Astrocyte of the cerebellum (primary cell): ENCODE measurements at regions not wholly inside any gene's neighbourhood (a gene's known extent, or its start where the extent isn't known, plus 50 kb on each side); places are given as distances from the start of the nearest gene placed in this dataset.

Source experiments
- DNase-seq: peaks from one replicate; pipeline ENCODE4 v3.0.0-alpha.2; 2011; ENCODE audit warnings: low read depth
- H3K4me3 ChIP-seq: 2 replicates; pipeline ENCODE4 v1.5.1; 2011; ENCODE audit warnings: mild to moderate bottlenecking, low read depth, low read length, moderate library complexity
- in situ Hi-C: cut with HindIII; loops from 2 replicates; pipeline ENCODE4 v1.10.0; 2017; ENCODE audit warnings: low sequenced_read_pairs
- TF ChIP-seq, protein P1 (sequence below): IDR thresholded peaks from 2 replicates; pipeline ENCODE4 v1.5.1; 2012; ENCODE audit warnings: low read length, low read depth, moderate library complexity, mild to moderate bottlenecking; ENCODE audit errors: missing control alignments

GRCh38 chr6:19552588-19552987 is 284.6 kb upstream of the ID4 start:
- TF ChIP-seq, protein P1, sequence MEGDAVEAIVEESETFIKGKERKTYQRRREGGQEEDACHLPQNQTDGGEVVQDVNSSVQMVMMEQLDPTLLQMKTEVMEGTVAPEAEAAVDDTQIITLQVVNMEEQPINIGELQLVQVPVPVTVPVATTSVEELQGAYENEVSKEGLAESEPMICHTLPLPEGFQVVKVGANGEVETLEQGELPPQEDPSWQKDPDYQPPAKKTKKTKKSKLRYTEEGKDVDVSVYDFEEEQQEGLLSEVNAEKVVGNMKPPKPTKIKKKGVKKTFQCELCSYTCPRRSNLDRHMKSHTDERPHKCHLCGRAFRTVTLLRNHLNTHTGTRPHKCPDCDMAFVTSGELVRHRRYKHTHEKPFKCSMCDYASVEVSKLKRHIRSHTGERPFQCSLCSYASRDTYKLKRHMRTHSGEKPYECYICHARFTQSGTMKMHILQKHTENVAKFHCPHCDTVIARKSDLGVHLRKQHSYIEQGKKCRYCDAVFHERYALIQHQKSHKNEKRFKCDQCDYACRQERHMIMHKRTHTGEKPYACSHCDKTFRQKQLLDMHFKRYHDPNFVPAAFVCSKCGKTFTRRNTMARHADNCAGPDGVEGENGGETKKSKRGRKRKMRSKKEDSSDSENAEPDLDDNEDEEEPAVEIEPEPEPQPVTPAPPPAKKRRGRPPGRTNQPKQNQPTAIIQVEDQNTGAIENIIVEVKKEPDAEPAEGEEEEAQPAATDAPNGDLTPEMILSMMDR = no peak
- no peak for DNase-seq
- in situ Hi-C loops = no loop called here
- H3K4me3 ChIP-seq = no peak overlapping the region

DNA sequence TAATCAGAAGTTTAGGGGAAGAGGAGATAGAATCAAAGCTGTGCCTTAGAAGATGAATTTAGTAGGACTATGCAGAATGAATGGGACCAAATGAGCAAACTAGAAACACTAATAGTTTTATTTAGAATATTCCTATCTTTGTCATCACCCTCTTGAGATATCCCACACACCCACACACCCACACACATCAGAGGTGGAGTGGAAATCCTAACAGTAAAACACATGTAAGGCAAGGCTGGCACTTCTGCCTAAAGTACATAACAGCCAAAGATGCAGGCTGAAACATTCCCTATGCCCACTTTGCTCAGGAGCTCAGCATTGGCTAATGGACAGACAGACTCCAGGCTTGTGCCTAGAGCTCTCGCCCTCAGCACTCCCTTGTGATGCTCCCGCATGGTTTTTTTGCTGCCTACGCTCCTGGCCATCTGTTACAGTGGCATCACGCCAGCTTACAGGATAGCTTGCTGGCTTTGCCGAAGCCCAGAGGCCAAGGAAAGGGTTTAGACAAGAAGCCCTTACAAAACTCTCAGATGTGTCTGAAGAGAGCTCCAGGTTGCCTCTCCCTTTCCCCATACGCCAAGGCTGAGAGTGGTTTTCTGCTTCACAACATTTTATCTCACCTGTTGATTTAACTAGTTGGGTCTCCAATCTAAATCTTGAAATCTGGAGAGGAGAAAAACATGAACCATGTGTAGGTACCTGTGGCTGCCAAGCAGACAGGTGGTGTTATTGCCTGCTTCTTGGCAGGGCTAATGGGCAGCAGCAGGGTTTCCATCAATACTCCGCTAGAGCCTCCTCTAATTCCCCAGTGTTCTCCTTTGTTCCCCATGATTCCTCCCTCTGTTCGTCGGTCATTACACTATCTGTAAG is 282.6 kb upstream of the ID4 start:
- DNase-seq = no peak
- in situ Hi-C loops = no loop called here
- H3K4me3 ChIP-seq = no peak overlapping the region
- TF ChIP-seq, protein P1 = no peak

GRCh38 chr6:19557191-19557590 is 280.0 kb upstream of the ID4 start:
- H3K4me3 ChIP-seq = no peak overlapping the region
- in situ Hi-C loops = no loop called here
- TF ChIP-seq, protein P1 = no peak
- no peak for DNase-seq

- no peak overlapping the region for H3K4me3 ChIP-seq
- TF ChIP-seq, protein P1 = no peak
- in situ Hi-C loops = no loop called here
- DNase-seq = no peak
Measured at GRCh38 chr6:19558201-19558600, 279.0 kb upstream of the ID4 start.

DNA sequence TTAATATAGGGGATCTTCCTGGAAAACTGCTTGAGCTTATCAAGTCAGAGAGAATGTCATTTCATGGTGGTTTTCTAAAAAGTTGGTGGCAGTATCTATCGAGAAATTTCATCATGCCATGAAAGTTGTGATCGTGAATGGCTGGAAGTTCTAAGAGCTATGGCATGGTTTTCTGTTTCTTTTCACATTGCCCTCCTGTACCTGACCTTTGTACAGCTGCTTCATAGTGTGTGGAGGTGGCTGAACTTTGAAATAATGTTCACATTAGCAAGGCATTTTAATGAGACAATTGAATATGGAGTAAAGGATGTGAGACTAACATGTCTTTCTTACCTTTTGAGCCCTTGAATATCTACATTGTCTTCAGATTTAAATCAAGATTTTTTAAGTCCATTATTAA is 278.2 kb upstream of the ID4 start:
- no peak overlapping the region for H3K4me3 ChIP-seq
- TF ChIP-seq, protein P1 = no peak
- no peak for DNase-seq
- in situ Hi-C loops = no loop called here

GRCh38 chr6:19562468-19562867 is 274.7 kb upstream of the ID4 start:
- in situ Hi-C loops = no loop called here
- no peak overlapping the region for H3K4me3 ChIP-seq
- TF ChIP-seq, protein P1 = no peak
- no peak for DNase-seq
